A673 (cell line): ENCODE measurements at regions not wholly inside any gene's neighbourhood (a gene's known extent, or its start where the extent isn't known, plus 50 kb on each side); places are given as distances from the start of the nearest gene placed in this dataset.

Experiments
- CTCF ChIP-seq: fragments of 300-800, 200-600 bp; sonication (generic); conservative IDR thresholded peaks from 2 replicates; pipeline ENCODE4 v1.5.1; 2017; ENCODE audit warnings: low read depth, mild to moderate bottlenecking, antibody characterized with exemption, low read length, moderate library complexity, mixed read lengths
- EZH2 ChIP-seq: fragments of 200-600 bp; sonication (generic); IDR thresholded peaks from 2 replicates; pipeline ENCODE4 v1.6.1; 2017; ENCODE audit warnings: borderline replicate concordance, low read depth, mild to moderate bottlenecking, mixed read lengths, antibody characterized with exemption, low read length; ENCODE audit not compliant: poor library complexity, severe bottlenecking

- TF ChIP-seq CTCF (no peak), EZH2 (no peak)
Measured at GRCh38 chr18:75912829-75913228, 485.3 kb upstream of the SMIM21 start.
